Keratinocyte (primary cell): ENCODE measurements at regions not wholly inside any gene's neighbourhood (a gene's known extent, or its start where the extent isn't known, plus 50 kb on each side); places are given as distances from the start of the nearest gene placed in this dataset.

Source experiments
- DNase-seq: peaks from one replicate; pipeline ENCODE4 v3.0.0-alpha.2; 2011; ENCODE audit warnings: low read depth, missing footprints, low spot score
- FAIRE-seq: peaks from 2 replicates; lab custom pipeline; 2011; peaks lifted over from hg19 to GRCh38; lab: Jason Lieb, UNC
- H2AFZ ChIP-seq: 2 replicates; pipeline ENCODE4 v1.6.0; 2012; ENCODE audit warnings: low read length, control low read depth, inconsistent platforms; ENCODE audit not compliant: control insufficient read depth
- H3K27ac ChIP-seq: 2 replicates; pipeline ENCODE4 v1.5.1; 2011; ENCODE audit warnings: low read length; ENCODE audit not compliant: control insufficient read depth, insufficient read depth
- H3K27me3 ChIP-seq: 3 replicates; pipeline ENCODE4 v1.6.0; 2011; ENCODE audit warnings: low read length; ENCODE audit not compliant: control insufficient read depth, insufficient read depth; ENCODE audit errors: extremely low read depth
- H3K36me3 ChIP-seq, 2 experiments: 2 replicates in 1 of 2; 3 replicates in 1 of 2; pipeline ENCODE4 v1.5.1; 2011; ENCODE audit warnings: low read length in 2 of 2, mild to moderate bottlenecking in 1 of 2; ENCODE audit not compliant: control insufficient read depth in 2 of 2, insufficient read depth in 2 of 2; ENCODE audit errors: extremely low read depth in 1 of 2
- H3K4me1 ChIP-seq: 3 replicates; pipeline ENCODE4 v1.5.1; 2011; ENCODE audit warnings: low read length; ENCODE audit not compliant: control insufficient read depth, insufficient read depth; ENCODE audit errors: extremely low read depth
- H3K4me2 ChIP-seq: 3 replicates; pipeline ENCODE4 v1.6.0; 2011; ENCODE audit warnings: low read depth, low read length; ENCODE audit not compliant: control insufficient read depth, insufficient read depth; ENCODE audit errors: extremely low read depth
- H3K4me3 ChIP-seq, 3 experiments: fragments of 200-600 bp in 1 of 3; sonication (generic) in 1 of 3; 2 replicates in 2 of 3; 3 replicates in 1 of 3; pipeline ENCODE4 v1.5.1; 2011 to 2016; ENCODE audit warnings: low read length in 3 of 3, mild to moderate bottlenecking in 3 of 3, control low read depth in 2 of 3, inconsistent platforms in 1 of 3, low read depth in 1 of 3, mixed read lengths in 1 of 3, mixed run types in 1 of 3, moderate library complexity in 1 of 3; ENCODE audit not compliant: control insufficient read depth in 2 of 3, insufficient read depth in 2 of 3; ENCODE audit errors: extremely low read depth in 1 of 3
- H3K79me2 ChIP-seq: 2 replicates; pipeline ENCODE4 v1.6.0; 2012; ENCODE audit warnings: low read length; ENCODE audit not compliant: control insufficient read depth, insufficient read depth
- H3K9ac ChIP-seq: 3 replicates; pipeline ENCODE4 v1.6.0; 2011; ENCODE audit warnings: low read length; ENCODE audit not compliant: control insufficient read depth, insufficient read depth; ENCODE audit errors: extremely low read depth
- H3K9me1 ChIP-seq: 3 replicates; pipeline ENCODE4 v1.6.0; 2011; ENCODE audit warnings: low read length; ENCODE audit not compliant: control insufficient read depth, insufficient read depth; ENCODE audit errors: extremely low read depth
- H3K9me3 ChIP-seq: 2 replicates; pipeline ENCODE4 v1.5.1; 2012; ENCODE audit warnings: low read depth, low read length; ENCODE audit not compliant: control insufficient read depth
- H4K20me1 ChIP-seq: 3 replicates; pipeline ENCODE4 v1.6.0; 2011; ENCODE audit warnings: low read length; ENCODE audit not compliant: control insufficient read depth, insufficient read depth; ENCODE audit errors: extremely low read depth
- EZH2 ChIP-seq: IDR thresholded peaks from one replicate; pipeline ENCODE4 v1.6.1; 2012; ENCODE audit warnings: inconsistent platforms, mild to moderate bottlenecking, low read length, moderate library complexity
- dilution Hi-C: fragments of 300-500 bp; cut with MboI; formaldehyde crosslinking; loops from one replicate; pipeline ENCODE4 v1.7.0; 2020; ENCODE audit warnings: low sequenced_read_pairs; ENCODE audit not compliant: extremely low pct_ligation_motif_present
- TF ChIP-seq, protein P1 (sequence below), 3 experiments: IDR thresholded peaks in 1 of 3; conservative IDR thresholded peaks in 1 of 3; optimal IDR thresholded peaks in 1 of 3; 2 replicates in 2 of 3; 3 replicates in 1 of 3; pipeline versions ENCODE3 to v1.5.1; 2011; ENCODE audit warnings: low read length in 3 of 3, mild to moderate bottlenecking in 3 of 3, moderate library complexity in 2 of 3, control low read depth in 1 of 3, inconsistent platforms in 1 of 3; ENCODE audit not compliant: insufficient read depth in 2 of 3; ENCODE audit errors: extremely low read depth in 1 of 3

DNA sequence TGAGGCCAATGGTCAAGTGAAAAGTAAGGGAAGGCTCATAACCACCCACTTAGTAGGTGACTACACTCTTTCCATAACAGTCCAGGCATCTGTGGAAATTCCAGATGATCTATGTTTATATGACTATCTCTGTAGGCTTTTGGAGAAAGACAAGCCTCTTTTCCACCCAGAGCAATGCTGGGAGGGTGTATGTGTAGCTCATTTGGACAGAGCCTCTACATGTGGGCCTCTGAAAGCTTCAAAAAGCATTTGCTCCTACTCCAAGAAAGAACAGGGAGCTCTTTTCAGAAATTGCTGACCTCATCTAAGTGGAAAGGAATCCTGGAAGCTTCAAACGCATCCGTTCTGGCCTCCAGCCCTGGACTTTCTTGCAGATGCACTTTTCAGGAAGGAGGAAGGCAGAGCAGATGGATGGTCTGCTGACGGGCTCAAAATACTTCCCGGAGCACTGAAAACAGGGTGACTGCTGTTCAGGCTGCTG is 308.7 kb downstream of the LRATD1 start:
- H3K9me1 ChIP-seq = no peaks in the 10 kb centered on the region
- H3K4me2 ChIP-seq = no peak overlapping the region
- H3K79me2 ChIP-seq = no peaks in the 10 kb centered on the region
- H3K9me3 ChIP-seq = no peaks in the 10 kb centered on the region
- no peaks in the 10 kb centered on the region for H3K4me1 ChIP-seq
- DNase-seq (no peak), FAIRE-seq (no peak)
- no peak overlapping the region for H2AFZ ChIP-seq
- H3K27ac ChIP-seq = no peak overlapping the region
- no peak overlapping the region for H3K9ac ChIP-seq
- TF ChIP-seq EZH2 = no peak
- TF ChIP-seq, protein P1, sequence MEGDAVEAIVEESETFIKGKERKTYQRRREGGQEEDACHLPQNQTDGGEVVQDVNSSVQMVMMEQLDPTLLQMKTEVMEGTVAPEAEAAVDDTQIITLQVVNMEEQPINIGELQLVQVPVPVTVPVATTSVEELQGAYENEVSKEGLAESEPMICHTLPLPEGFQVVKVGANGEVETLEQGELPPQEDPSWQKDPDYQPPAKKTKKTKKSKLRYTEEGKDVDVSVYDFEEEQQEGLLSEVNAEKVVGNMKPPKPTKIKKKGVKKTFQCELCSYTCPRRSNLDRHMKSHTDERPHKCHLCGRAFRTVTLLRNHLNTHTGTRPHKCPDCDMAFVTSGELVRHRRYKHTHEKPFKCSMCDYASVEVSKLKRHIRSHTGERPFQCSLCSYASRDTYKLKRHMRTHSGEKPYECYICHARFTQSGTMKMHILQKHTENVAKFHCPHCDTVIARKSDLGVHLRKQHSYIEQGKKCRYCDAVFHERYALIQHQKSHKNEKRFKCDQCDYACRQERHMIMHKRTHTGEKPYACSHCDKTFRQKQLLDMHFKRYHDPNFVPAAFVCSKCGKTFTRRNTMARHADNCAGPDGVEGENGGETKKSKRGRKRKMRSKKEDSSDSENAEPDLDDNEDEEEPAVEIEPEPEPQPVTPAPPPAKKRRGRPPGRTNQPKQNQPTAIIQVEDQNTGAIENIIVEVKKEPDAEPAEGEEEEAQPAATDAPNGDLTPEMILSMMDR (optimal IDR thresholded peaks at IDR 0.05 in 1 of 3, IDR thresholded peaks at IDR 0.05 in 1 of 3, conservative IDR thresholded peaks at IDR 0.05 in 1 of 3; ENCODE audit: extremely low read depth in 1 of 3, insufficient read depth in 2 of 3, low read length in 3 of 3) = no peak
- no peak overlapping the region for H3K4me3 ChIP-seq
- H3K27me3 ChIP-seq = no peaks in the 10 kb centered on the region
- H4K20me1 ChIP-seq = no peaks in the 10 kb centered on the region
- dilution Hi-C loops = no loop called here
- no peaks in the 10 kb centered on the region for H3K36me3 ChIP-seq

DNA sequence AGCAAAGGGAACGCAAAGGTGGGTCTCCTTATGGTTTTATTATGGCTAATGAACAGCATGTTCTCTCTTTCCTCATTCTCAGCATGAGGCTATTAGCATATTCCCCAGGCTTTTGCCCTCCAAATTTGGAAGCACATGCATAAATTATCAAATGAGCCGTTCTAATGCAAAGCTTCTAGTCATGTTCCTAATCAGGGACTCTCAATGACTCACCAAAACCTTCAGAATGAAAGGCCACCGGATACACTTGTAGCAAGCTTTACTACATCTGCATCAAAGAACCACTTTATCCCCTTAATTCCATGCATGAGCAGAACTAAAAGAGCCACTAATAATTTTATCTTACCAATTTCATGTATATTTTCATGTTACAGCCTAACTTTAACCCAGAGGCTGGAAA is 310.5 kb downstream of the LRATD1 start:
- FAIRE-seq (no peak), DNase-seq (no peak)
- dilution Hi-C loops = no loop called here
- H2AFZ ChIP-seq = no peak overlapping the region
- no peak overlapping the region for H3K9ac ChIP-seq
- H3K9me3 ChIP-seq = no peaks in the 10 kb centered on the region
- no peaks in the 10 kb centered on the region for H3K27me3 ChIP-seq
- no peak overlapping the region for H3K4me2 ChIP-seq
- no peak overlapping the region for H3K4me3 ChIP-seq
- no peaks in the 10 kb centered on the region for H4K20me1 ChIP-seq
- H3K27ac ChIP-seq = no peak overlapping the region
- no peaks in the 10 kb centered on the region for H3K9me1 ChIP-seq
- H3K4me1 ChIP-seq = no peaks in the 10 kb centered on the region
- TF ChIP-seq, protein P1 (optimal IDR thresholded peaks at IDR 0.05 in 1 of 3, IDR thresholded peaks at IDR 0.05 in 1 of 3, conservative IDR thresholded peaks at IDR 0.05 in 1 of 3; ENCODE audit: extremely low read depth in 1 of 3, insufficient read depth in 2 of 3, low read length in 3 of 3) = no peak
- TF ChIP-seq EZH2 = no peak
- H3K36me3 ChIP-seq = no peaks in the 10 kb centered on the region
- no peaks in the 10 kb centered on the region for H3K79me2 ChIP-seq
